Stomach (tissue), 8 donors: ENCODE measurements at regions not wholly inside any gene's neighbourhood (a gene's known extent, or its start where the extent isn't known, plus 50 kb on each side); places are given as distances from the start of the nearest gene placed in this dataset.

Source experiments
- DNase-seq, 2 donors: peaks; one replicate each; pipeline versions ENCODE4 v3.0.0 to v3.0.0-alpha.2; 2013 to 2019
- H3K27ac ChIP-seq, 5 donors: fragments of 200-600 bp in 4 of 5; sonication (generic) in 4 of 5; one replicate each; pipeline ENCODE4 v1.5.1; 2013 to 2019; ENCODE audit warnings: mild to moderate bottlenecking in 1 of 5, moderate library complexity in 1 of 5
- H3K27me3 ChIP-seq, 3 donors: fragments of 200-600 bp; sonication (generic); one replicate each; pipeline ENCODE4 v1.5.1; 2017 to 2019; ENCODE audit warnings: mixed run types in 1 of 3
- H3K36me3 ChIP-seq, 4 donors: fragments of 200-600 bp; sonication (generic); 1 replicate in 3 of 4; 2 replicates in 1 of 4; pipeline ENCODE4 v1.5.1; 2016 to 2019
- H3K4me1 ChIP-seq, 4 donors: fragments of 200-600 bp; sonication (generic); one replicate each; pipeline ENCODE4 v1.5.1; 2016 to 2019
- H3K4me3 ChIP-seq, 4 donors: fragments of 200-600 bp; sonication (generic) in 3 of 4; one replicate each; pipeline ENCODE4 v1.5.1; 2016 to 2019; ENCODE audit warnings: mild to moderate bottlenecking in 1 of 4
- H3K9me3 ChIP-seq, 4 donors: fragments of 200-600 bp; sonication (generic); one replicate each; pipeline ENCODE4 v1.5.1; 2016 to 2019
- EP300 ChIP-seq: sonication (generic); formaldehyde crosslinking; IDR thresholded peaks from one replicate; pipeline ENCODE4 v1.6.1; 2017; ENCODE audit warnings: antibody characterized with exemption
- POLR2A ChIP-seq, 4 donors: fragments of 450-650 bp; IDR thresholded peaks; one replicate each; pipeline ENCODE4 v1.6.1; 2016; ENCODE audit warnings: antibody characterized with exemption in 4 of 4, control low read depth in 2 of 4, mild to moderate bottlenecking in 1 of 4, moderate library complexity in 1 of 4
- POLR2AphosphoS5 ChIP-seq, 3 donors: sonication (generic); formaldehyde crosslinking; IDR thresholded peaks; one replicate each; pipeline ENCODE4 v1.6.1; 2016; ENCODE audit warnings: antibody characterized with exemption in 3 of 3
- WGBS, 5 donors: extraction: QIAGEN DNeasy Blood & Tissue Kit in 3 of 5; methylation state at CpG; one replicate each; pipeline versions ENCODE4 v1.1.5 to v1.1.7; 2013 to 2018; 5-methylcytosine and 5-hydroxymethylcytosine counted together
- intact Hi-C: fragments of 100-400 bp; cut with DNase I; formaldehyde crosslinking; loops from one replicate; pipeline ENCODE4 v1.15.1; 2023; ENCODE audit warnings: low total_unique reads
- TF ChIP-seq, protein P1 (sequence below), 7 experiments: fragments of 450-650 bp in 4 of 7; fragments of 200-600 bp in 3 of 7; sonication (generic) in 3 of 7; IDR thresholded peaks; one replicate each; pipeline ENCODE4 v1.5.1; 2016 to 2019; ENCODE audit warnings: antibody characterized with exemption in 7 of 7, control low read depth in 2 of 7, mild to moderate bottlenecking in 1 of 7
- donor health status: healthy with polysubstance abuse.
- donor health status: Bipolar disorder and iron deficiency.
- donor health status: healthy.

DNA sequence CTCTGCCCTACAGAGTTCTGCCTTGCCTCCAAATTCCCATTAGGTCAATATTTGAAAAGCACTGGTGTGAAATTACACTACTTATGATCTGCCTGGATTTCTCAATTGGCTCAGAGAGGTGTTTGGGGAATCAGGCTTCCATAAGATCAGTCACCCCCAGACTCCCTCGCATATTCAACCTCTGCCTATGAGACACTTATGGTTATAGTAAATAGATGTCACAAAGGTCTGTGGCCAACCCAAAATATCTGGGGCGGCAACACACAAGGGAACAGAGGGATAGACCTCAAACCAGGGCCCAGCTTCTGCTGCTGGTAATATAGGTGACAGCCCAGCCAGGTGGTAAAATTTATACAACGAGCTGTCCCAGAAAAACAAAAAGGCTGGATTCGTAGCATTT, 376.7 kb upstream of the ZMIZ1 start:
- Histone ChIP-seq H3K4me1 (peaks cover 8 to 33% (median 19%) of the 10 kb centered on the region in 4 donors), H3K4me3 (no peak overlapping the region), H3K9me3 (no peaks in the 10 kb centered on the region), H3K27me3 (no peaks in the 10 kb centered on the region), H3K36me3 (no peaks in the 10 kb centered on the region), H3K27ac (no peak overlapping the region)
- no peak for DNase-seq
- intact Hi-C loops: no loop called here
- TF ChIP-seq POLR2A (IDR thresholded peaks at IDR 0.05): no peak
- TF ChIP-seq, protein P1, sequence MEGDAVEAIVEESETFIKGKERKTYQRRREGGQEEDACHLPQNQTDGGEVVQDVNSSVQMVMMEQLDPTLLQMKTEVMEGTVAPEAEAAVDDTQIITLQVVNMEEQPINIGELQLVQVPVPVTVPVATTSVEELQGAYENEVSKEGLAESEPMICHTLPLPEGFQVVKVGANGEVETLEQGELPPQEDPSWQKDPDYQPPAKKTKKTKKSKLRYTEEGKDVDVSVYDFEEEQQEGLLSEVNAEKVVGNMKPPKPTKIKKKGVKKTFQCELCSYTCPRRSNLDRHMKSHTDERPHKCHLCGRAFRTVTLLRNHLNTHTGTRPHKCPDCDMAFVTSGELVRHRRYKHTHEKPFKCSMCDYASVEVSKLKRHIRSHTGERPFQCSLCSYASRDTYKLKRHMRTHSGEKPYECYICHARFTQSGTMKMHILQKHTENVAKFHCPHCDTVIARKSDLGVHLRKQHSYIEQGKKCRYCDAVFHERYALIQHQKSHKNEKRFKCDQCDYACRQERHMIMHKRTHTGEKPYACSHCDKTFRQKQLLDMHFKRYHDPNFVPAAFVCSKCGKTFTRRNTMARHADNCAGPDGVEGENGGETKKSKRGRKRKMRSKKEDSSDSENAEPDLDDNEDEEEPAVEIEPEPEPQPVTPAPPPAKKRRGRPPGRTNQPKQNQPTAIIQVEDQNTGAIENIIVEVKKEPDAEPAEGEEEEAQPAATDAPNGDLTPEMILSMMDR (IDR thresholded peaks at IDR 0.05): no peak
- WGBS, 5 donors: 91 to 95% (median 93%) methylated on average over 4 of the region's 4 CpGs

DNA sequence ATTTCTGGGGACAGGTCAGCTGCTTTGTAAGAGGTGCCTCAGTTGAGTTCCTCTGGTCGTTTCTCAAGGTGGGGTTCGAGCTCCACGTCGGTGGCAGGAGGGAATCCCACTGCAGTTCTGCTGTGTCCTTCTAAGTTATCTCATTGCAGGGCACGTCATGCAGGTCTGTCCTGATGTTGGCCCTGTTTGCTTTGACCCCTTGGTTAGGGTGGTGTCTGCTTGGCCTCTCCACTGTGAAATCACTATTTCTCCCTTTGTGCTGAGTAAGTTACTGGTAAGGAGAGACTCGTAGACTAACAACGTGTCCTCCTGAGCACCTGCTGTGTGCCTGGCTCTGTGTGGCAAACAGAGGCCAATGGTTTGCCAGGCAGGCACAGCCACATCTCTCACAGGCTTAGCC, 372.9 kb upstream of the ZMIZ1 start:
- H3K4me3 ChIP-seq: no peak overlapping the region
- TF ChIP-seq POLR2A (IDR thresholded peaks at IDR 0.05) (no peak), EP300 (no peak), POLR2AphosphoS5 (IDR thresholded peaks at IDR 0.05) (no peak)
- TF ChIP-seq, protein P1 (IDR thresholded peaks at IDR 0.05): no peak
- WGBS, 5 donors: 82 to 86% (median 84%) methylated on average over 7 of the region's 7 CpGs
- H3K27me3 ChIP-seq: no peaks in the 10 kb centered on the region
- H3K27ac ChIP-seq: no peak overlapping the region
- peaks cover 0 to 23% (median 12%) of the 10 kb centered on the region in 4 donors for H3K4me1 ChIP-seq
- DNase-seq: no peak
- intact Hi-C loops: no loop called here
- no peaks in the 10 kb centered on the region for H3K36me3 ChIP-seq
- no peaks in the 10 kb centered on the region for H3K9me3 ChIP-seq

DNA sequence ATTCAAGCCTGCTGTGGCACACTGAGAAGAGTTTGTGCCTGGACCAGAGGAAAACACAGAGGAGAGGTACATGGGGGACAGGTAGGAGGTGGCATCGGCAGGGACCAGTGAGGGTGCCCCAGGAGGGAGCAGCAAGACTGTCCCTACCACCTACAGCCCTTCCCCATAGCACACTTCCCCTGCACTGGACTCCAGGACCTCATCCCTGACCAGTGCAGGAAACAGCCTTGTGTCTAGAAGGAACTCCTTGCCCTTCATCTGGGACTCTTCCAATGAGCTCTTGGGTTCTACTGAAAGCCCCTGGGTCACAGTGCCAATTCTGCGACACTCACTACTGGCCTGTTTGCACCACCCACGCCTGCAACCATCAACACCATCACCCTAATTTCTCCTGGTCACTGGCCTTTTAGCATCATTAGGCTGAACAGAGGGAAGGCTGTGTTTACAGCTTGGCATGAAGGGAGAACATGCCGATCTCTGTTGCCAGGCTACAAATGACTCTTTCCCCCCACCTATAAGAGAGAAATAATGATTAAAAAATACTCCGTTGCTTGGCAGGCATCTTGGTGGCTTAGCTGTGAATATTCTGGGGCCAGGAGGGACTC, 371.9 kb upstream of the ZMIZ1 start:
- no peaks in the 10 kb centered on the region for H3K27me3 ChIP-seq
- no peak overlapping the region for H3K4me3 ChIP-seq
- peak in 1 of 2 donors; percentile 64 for DNase-seq
- H3K36me3 ChIP-seq: no peaks in the 10 kb centered on the region
- intact Hi-C loops: no loop called here
- TF ChIP-seq EP300: peak; percentile 98
- TF ChIP-seq POLR2A (IDR thresholded peaks at IDR 0.05): no peak
- TF ChIP-seq POLR2AphosphoS5 (IDR thresholded peaks at IDR 0.05): peak in 2 of 3 donors; percentile 87 to 95
- TF ChIP-seq, protein P1 (IDR thresholded peaks at IDR 0.05): no peak
- peaks cover 0 to 23% (median 12%) of the 10 kb centered on the region in 4 donors for H3K4me1 ChIP-seq
- no peaks in the 10 kb centered on the region for H3K9me3 ChIP-seq
- H3K27ac ChIP-seq: peak overlapping the region in 3 of 5 donors; percentile 42 to 71 (median 57)
- 45 to 72% (median 65%) methylated on average over 5 of the region's 5 CpGs for WGBS, 5 donors

DNA sequence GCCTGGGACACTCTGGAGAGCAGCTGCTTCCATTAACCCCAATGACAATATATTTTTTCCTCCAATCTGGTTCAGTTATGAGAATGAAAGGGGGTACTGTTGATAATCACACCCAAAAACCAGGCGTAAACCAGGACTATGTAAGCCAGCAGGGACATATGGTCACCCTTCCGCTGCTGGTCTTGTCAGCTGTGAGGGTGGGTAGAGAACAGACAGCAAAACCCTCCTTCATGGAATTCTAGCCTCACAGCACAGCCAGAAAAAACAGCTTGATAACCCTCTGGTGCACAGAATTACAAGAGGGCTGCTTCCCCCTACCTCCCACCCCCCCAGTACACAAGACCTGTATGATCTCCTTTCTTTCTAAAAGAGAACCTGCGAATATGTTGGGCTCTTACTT, 368.8 kb upstream of the ZMIZ1 start:
- WGBS, 5 donors: 84 to 92% (median 89%) methylated on average over 3 of the region's 3 CpGs
- Histone ChIP-seq H3K9me3 (no peaks in the 10 kb centered on the region), H3K36me3 (no peaks in the 10 kb centered on the region), H3K4me1 (peaks cover 0 to 23% (median 12%) of the 10 kb centered on the region in 4 donors), H3K27ac (no peak overlapping the region), H3K4me3 (no peak overlapping the region), H3K27me3 (no peaks in the 10 kb centered on the region)
- no peak for DNase-seq
- TF ChIP-seq, protein P1 (IDR thresholded peaks at IDR 0.05): no peak
- no peak for TF ChIP-seq EP300
- intact Hi-C loops: no loop called here
